Peyer's patch (tissue), 4 donors: ENCODE measurements at regions not wholly inside any gene's neighbourhood (a gene's known extent, or its start where the extent isn't known, plus 50 kb on each side); places are given as distances from the start of the nearest gene placed in this dataset.

ENCODE experiments used
- DNase-seq, 3 donors: peaks; one replicate each; pipeline ENCODE4 v3.0.0-alpha.2; 2017 to 2019
- H3K27ac ChIP-seq, 4 donors: fragments of 200-600 bp; sonication (generic); one replicate each; pipeline ENCODE4 v1.5.1; 2016 to 2019
- H3K27me3 ChIP-seq, 2 donors: fragments of 200-600 bp; sonication (generic); one replicate each; pipeline ENCODE4 v1.5.1; 2019
- H3K36me3 ChIP-seq, 3 donors: fragments of 200-600 bp; sonication (generic); one replicate each; pipeline ENCODE4 v1.5.1; 2016 to 2019
- H3K4me1 ChIP-seq, 4 donors: fragments of 200-600 bp; sonication (generic); one replicate each; pipeline ENCODE4 v1.5.1; 2016 to 2019
- H3K4me3 ChIP-seq, 4 donors: fragments of 200-600 bp; sonication (generic); 1 replicate in 3 of 4; 2 replicates in 1 of 4; pipeline ENCODE4 v1.5.1; 2016 to 2019; ENCODE audit warnings: mild to moderate bottlenecking in 1 of 4
- H3K9me3 ChIP-seq, 4 donors: fragments of 200-600 bp; sonication (generic); one replicate each; pipeline ENCODE4 v1.5.1; 2016 to 2019; ENCODE audit warnings: mild to moderate bottlenecking in 1 of 4
- CTCF ChIP-seq, 6 experiments: fragments of 450-650 bp in 4 of 6; fragments of 200-600 bp in 2 of 6; sonication (generic) in 1 of 6; IDR thresholded peaks; one replicate each; pipeline ENCODE4 v1.5.1; 2017 to 2019; ENCODE audit warnings: antibody characterized with exemption in 6 of 6, mild to moderate bottlenecking in 3 of 6, moderate library complexity in 1 of 6
- POLR2A ChIP-seq, 2 donors: fragments of 450-650 bp; IDR thresholded peaks; one replicate each; pipeline ENCODE4 v1.5.1; 2017; ENCODE audit warnings: antibody characterized with exemption in 2 of 2, mild to moderate bottlenecking in 2 of 2, moderate library complexity in 2 of 2

- H3K36me3 ChIP-seq: no peaks in the 10 kb centered on the region
- no peaks in the 10 kb centered on the region for H3K4me1 ChIP-seq
- no peak for DNase-seq
- H3K27ac ChIP-seq: no peak overlapping the region
- no peak overlapping the region for H3K4me3 ChIP-seq
- no peaks in the 10 kb centered on the region for H3K27me3 ChIP-seq
- TF ChIP-seq POLR2A (IDR thresholded peaks at IDR 0.05): no peak
- TF ChIP-seq CTCF (IDR thresholded peaks at IDR 0.05): no peak
- H3K9me3 ChIP-seq: no peaks in the 10 kb centered on the region
These were observed 383.7 kb upstream of the CDH4 start for GRCh38 chr20:60868316-60868891.

GRCh38 chr20:60869087-60869486, 383.0 kb upstream of the CDH4 start:
- Histone ChIP-seq H3K36me3 (no peaks in the 10 kb centered on the region), H3K27me3 (no peaks in the 10 kb centered on the region), H3K4me3 (no peak overlapping the region), H3K27ac (no peak overlapping the region), H3K4me1 (no peaks in the 10 kb centered on the region), H3K9me3 (no peaks in the 10 kb centered on the region)
- DNase-seq: no peak
- TF ChIP-seq CTCF (IDR thresholded peaks at IDR 0.05) (no peak), POLR2A (IDR thresholded peaks at IDR 0.05) (no peak)

GRCh38 chr20:60869625-60870024, 382.4 kb upstream of the CDH4 start:
- TF ChIP-seq POLR2A (IDR thresholded peaks at IDR 0.05): no peak
- TF ChIP-seq CTCF (IDR thresholded peaks at IDR 0.05): no peak
- no peak overlapping the region for H3K27ac ChIP-seq
- no peaks in the 10 kb centered on the region for H3K4me1 ChIP-seq
- H3K36me3 ChIP-seq: no peaks in the 10 kb centered on the region
- no peak for DNase-seq
- no peaks in the 10 kb centered on the region for H3K9me3 ChIP-seq
- H3K4me3 ChIP-seq: no peak overlapping the region
- no peaks in the 10 kb centered on the region for H3K27me3 ChIP-seq

GRCh38 chr20:60870040-60870439, 382.0 kb upstream of the CDH4 start:
- H3K9me3 ChIP-seq: no peaks in the 10 kb centered on the region
- H3K27me3 ChIP-seq: no peaks in the 10 kb centered on the region
- H3K4me3 ChIP-seq: no peak overlapping the region
- H3K4me1 ChIP-seq: no peaks in the 10 kb centered on the region
- H3K36me3 ChIP-seq: no peaks in the 10 kb centered on the region
- no peak for DNase-seq
- H3K27ac ChIP-seq: no peak overlapping the region
- TF ChIP-seq CTCF (IDR thresholded peaks at IDR 0.05): no peak
- no peak for TF ChIP-seq POLR2A (IDR thresholded peaks at IDR 0.05)

GRCh38 chr20:60872224-60872623, 379.8 kb upstream of the CDH4 start:
- DNase-seq: no peak
- no peak overlapping the region for H3K27ac ChIP-seq
- H3K9me3 ChIP-seq: no peaks in the 10 kb centered on the region
- no peak for TF ChIP-seq CTCF (IDR thresholded peaks at IDR 0.05)
- TF ChIP-seq POLR2A (IDR thresholded peaks at IDR 0.05): no peak
- H3K4me3 ChIP-seq: no peak overlapping the region
- H3K36me3 ChIP-seq: no peaks in the 10 kb centered on the region
- H3K27me3 ChIP-seq: no peaks in the 10 kb centered on the region
- H3K4me1 ChIP-seq: no peaks in the 10 kb centered on the region
